IMR-90 (cell line): ENCODE measurements at regions not wholly inside any gene's neighbourhood (a gene's known extent, or its start where the extent isn't known, plus 50 kb on each side); places are given as distances from the start of the nearest gene placed in this dataset.

Experiments used
- ATAC-seq: fragments of 200-7000 bp; cut with Tn5 transposase; 2 replicates; pipeline ENCODE4 v1.9.1; 2020; ENCODE audit warnings: low read depth, mild to moderate bottlenecking, moderate library complexity
- BruUV-seq: library from RNA; stranded (reverse); fragments of 400-500 nt; replicated peaks from 2 replicates; lab custom pipeline; 2021; lab: Mats Ljungman, UMichigan
- CTCF ChIA-PET: fragments of 300-600 bp; formaldehyde crosslinking; extraction: SDS; loops from one replicate; lab custom pipeline; 2021; ENCODE audit warnings: antibody characterized with exemption; lab: Yijun Ruan, JAX
- POLR2A ChIA-PET: fragments of 300-600 bp; sonication (Branson Sonifier 250); formaldehyde crosslinking; loops from one replicate; lab custom pipeline; 2022; ENCODE audit warnings: antibody characterized with exemption; ENCODE audit not compliant: unreplicated experiment; lab: Charles Lee
- DNase-seq: peaks from one replicate; pipeline ENCODE4 v3.0.0; 2013
- H2AFZ ChIP-seq: replicated peaks from 2 replicates; pipeline ENCODE3; 2013; ENCODE audit warnings: low read length, mild to moderate bottlenecking; ENCODE audit not compliant: poor library complexity
- H2AK5ac ChIP-seq: 2 replicates; pipeline ENCODE4 v1.6.1; 2013; ENCODE audit warnings: low read depth, low read length, inconsistent platforms
- H2AK9ac ChIP-seq: replicated peaks from 2 replicates; pipeline ENCODE3; 2013; ENCODE audit warnings: mild to moderate bottlenecking, low read depth, low read length, moderate library complexity; ENCODE audit not compliant: poor library complexity
- H2BK120ac ChIP-seq: 2 replicates; pipeline ENCODE4 v1.6.1; 2013; ENCODE audit warnings: low read depth, low read length, inconsistent platforms
- H2BK15ac ChIP-seq: 3 replicates; pipeline ENCODE4 v1.6.1; 2013; ENCODE audit warnings: low read depth, low read length, inconsistent platforms
- H2BK20ac ChIP-seq: 2 replicates; pipeline ENCODE4 v1.6.1; 2013; ENCODE audit warnings: low read depth, mild to moderate bottlenecking, inconsistent platforms, low read length, moderate library complexity
- H2BK5ac ChIP-seq: 2 replicates; pipeline ENCODE4 v1.6.1; 2013; ENCODE audit warnings: mild to moderate bottlenecking, low read depth, low read length, inconsistent platforms; ENCODE audit not compliant: poor library complexity, severe bottlenecking
- H3K14ac ChIP-seq: replicated peaks from 2 replicates; pipeline ENCODE4 v1.6.1; 2013; ENCODE audit warnings: low read depth, low read length, inconsistent platforms
- H3K18ac ChIP-seq: 2 replicates; pipeline ENCODE4 v1.6.1; 2013; ENCODE audit warnings: low read depth, low read length, control low read depth
- H3K23ac ChIP-seq: 2 replicates; pipeline ENCODE4 v1.6.1; 2013; ENCODE audit warnings: low read depth, low read length, inconsistent platforms
- H3K27ac ChIP-seq: 2 replicates; pipeline ENCODE4 v1.5.1; 2013; ENCODE audit warnings: mild to moderate bottlenecking, control low read depth, low read length; ENCODE audit not compliant: insufficient read depth
- H3K27me3 ChIP-seq: 2 replicates; pipeline ENCODE4 v1.6.1; 2013; ENCODE audit warnings: low read length; ENCODE audit not compliant: control insufficient read depth, insufficient read depth
- H3K36me3 ChIP-seq: 2 replicates; pipeline ENCODE4 v1.6.1; 2013; ENCODE audit warnings: low read length, mixed read lengths; ENCODE audit not compliant: control insufficient read depth, insufficient read depth
- H3K4ac ChIP-seq: 2 replicates; pipeline ENCODE4 v1.6.1; 2013; ENCODE audit warnings: low read depth, low read length, inconsistent platforms
- H3K4me1 ChIP-seq: 2 replicates; pipeline ENCODE4 v1.6.1; 2013; ENCODE audit warnings: low read length, mixed read lengths; ENCODE audit not compliant: control insufficient read depth, insufficient read depth
- H3K4me2 ChIP-seq: 2 replicates; pipeline ENCODE4 v1.6.1; 2013; ENCODE audit warnings: low read depth, mild to moderate bottlenecking, control low read depth, low read length, moderate library complexity
- H3K4me3 ChIP-seq: 2 replicates; pipeline ENCODE4 v1.5.1; 2013; ENCODE audit warnings: low read depth, mild to moderate bottlenecking, control low read depth, low read length, moderate library complexity; ENCODE audit not compliant: insufficient read depth
- H3K56ac ChIP-seq: 2 replicates; pipeline ENCODE4 v1.6.1; 2013; ENCODE audit warnings: low read length, inconsistent platforms; ENCODE audit not compliant: insufficient read depth; ENCODE audit errors: extremely low read depth
- H3K79me1 ChIP-seq, 2 experiments: 2 replicates each; pipeline ENCODE4 v1.6.1; 2013; ENCODE audit warnings: low read length in 2 of 2, inconsistent platforms in 1 of 2, low read depth in 1 of 2
- H3K9ac ChIP-seq: 2 replicates; pipeline ENCODE4 v1.6.1; 2013; ENCODE audit warnings: low read depth, low read length, control low read depth
- H3K9me1 ChIP-seq: 2 replicates; pipeline ENCODE4 v1.6.1; 2013; ENCODE audit warnings: low read length, inconsistent platforms; ENCODE audit not compliant: insufficient read depth
- H3K9me3 ChIP-seq: 2 replicates; pipeline ENCODE4 v1.6.1; 2013; ENCODE audit warnings: low read length; ENCODE audit not compliant: control insufficient read depth, insufficient read depth
- H4K20me1 ChIP-seq: 2 replicates; pipeline ENCODE4 v1.6.1; 2013; ENCODE audit warnings: low read length, inconsistent platforms; ENCODE audit not compliant: insufficient read depth
- H4K5ac ChIP-seq: 2 replicates; pipeline ENCODE4 v1.6.1; 2013; ENCODE audit warnings: mild to moderate bottlenecking, low read depth, low read length, control low read depth
- H4K8ac ChIP-seq, 2 experiments: 2 replicates each; pipeline ENCODE4 v1.6.1; 2013; ENCODE audit warnings: low read depth in 2 of 2, low read length in 2 of 2, control low read depth in 1 of 2, inconsistent platforms in 1 of 2
- H4K91ac ChIP-seq: 2 replicates; pipeline ENCODE4 v1.6.1; 2013; ENCODE audit warnings: low read depth, low read length, inconsistent platforms; ENCODE audit not compliant: insufficient read depth
- BHLHE40 ChIP-seq: fragments of 150-350 bp; IDR thresholded peaks from 2 replicates; pipeline ENCODE4 v1.6.1; 2016; ENCODE audit warnings: mild to moderate bottlenecking, low read depth, low read length
- CEBPB ChIP-seq: IDR thresholded peaks from 2 replicates; pipeline ENCODE4 v1.6.1; 2012; ENCODE audit warnings: low read depth, low read length, improper control_type of control experiment
- CHD1 ChIP-seq: IDR thresholded peaks from 2 replicates; pipeline ENCODE4 v1.6.1; 2012; ENCODE audit warnings: low read depth, low read length, improper control_type of control experiment
- CTCF ChIP-seq: conservative IDR thresholded peaks from 2 replicates; pipeline ENCODE4 v1.5.1; 2012; ENCODE audit warnings: mild to moderate bottlenecking, low read depth, low read length, improper control_type of control experiment
- ELK1 ChIP-seq: fragments of 150-350 bp; IDR thresholded peaks from 2 replicates; pipeline ENCODE4 v1.6.1; 2016; ENCODE audit warnings: low read depth, mild to moderate bottlenecking, low read length, moderate library complexity, borderline replicate concordance
- FOS ChIP-seq: fragments of 150-350 bp; IDR thresholded peaks from 2 replicates; pipeline ENCODE4 v1.6.1; 2016; ENCODE audit warnings: low read depth, low read length
- MAFK ChIP-seq: IDR thresholded peaks from 2 replicates; pipeline ENCODE4 v1.6.1; 2012; ENCODE audit warnings: low read depth, low read length, improper control_type of control experiment
- MAZ ChIP-seq: IDR thresholded peaks from 2 replicates; pipeline ENCODE4 v1.6.1; 2012; ENCODE audit warnings: low read depth, mild to moderate bottlenecking, low read length, improper control_type of control experiment, moderate library complexity, borderline replicate concordance
- MXI1 ChIP-seq: IDR thresholded peaks from 2 replicates; pipeline ENCODE4 v1.6.1; 2012; ENCODE audit warnings: low read depth, mild to moderate bottlenecking, low read length, moderate library complexity, borderline replicate concordance
- NFE2L2 ChIP-seq: fragments of 150-350 bp; IDR thresholded peaks from 2 replicates; pipeline ENCODE4 v1.6.1; 2016; ENCODE audit warnings: low read depth, mild to moderate bottlenecking, low read length
- POLR2A ChIP-seq: IDR thresholded peaks from 2 replicates; pipeline ENCODE4 v1.6.1; 2012; ENCODE audit warnings: mild to moderate bottlenecking, low read depth, low read length
- RAD21 ChIP-seq: IDR thresholded peaks from 2 replicates; pipeline ENCODE4 v1.6.1; 2012; ENCODE audit warnings: low read length, improper control_type of control experiment
- RCOR1 ChIP-seq: IDR thresholded peaks from 2 replicates; pipeline ENCODE4 v1.6.1; 2012; ENCODE audit warnings: mild to moderate bottlenecking, low read length, improper control_type of control experiment; ENCODE audit not compliant: insufficient replicate concordance
- RFX5 ChIP-seq: IDR thresholded peaks from 2 replicates; pipeline ENCODE4 v1.8.0; 2012; ENCODE audit warnings: low read depth, mild to moderate bottlenecking, low read length, moderate library complexity
- SMC3 ChIP-seq: fragments of 150-350 bp; IDR thresholded peaks from 2 replicates; pipeline ENCODE4 v1.6.1; 2016; ENCODE audit warnings: low read depth, mild to moderate bottlenecking, antibody characterized with exemption, low read length, moderate library complexity
- USF2 ChIP-seq: fragments of 150-350 bp; IDR thresholded peaks from 2 replicates; pipeline ENCODE4 v1.6.1; 2017; ENCODE audit warnings: mild to moderate bottlenecking, antibody characterized with exemption, low read length, low read depth
- WGBS, 2 experiments: methylation state at CpG; one replicate each; pipeline versions ENCODE4 v1.1.5 to v1.1.7; 2013; ENCODE audit warnings: missing lambda C conversion rate in 2 of 2; ENCODE audit not compliant: insufficient read length in 1 of 2; ENCODE audit errors: extremely low coverage in 2 of 2; 5-methylcytosine and 5-hydroxymethylcytosine counted together
- dilution Hi-C: fragments of 300-500 bp; cut with HindIII; formaldehyde crosslinking; loops from one replicate; pipeline ENCODE4 v1.14.3; 2018; ENCODE audit warnings: low sequenced_read_pairs; ENCODE audit not compliant: unreplicated experiment
- in situ Hi-C: fragments of 300-500 bp; cut with MboI; formaldehyde crosslinking; loops from 3 replicates; pipeline ENCODE4 v1.14.3; 2019; ENCODE audit warnings: low sequenced_read_pairs, inconsistent platforms, mixed read lengths
- intact Hi-C: fragments of 100-400 bp; cut with micrococcal nuclease; formaldehyde crosslinking; loops from 2 replicates; pipeline ENCODE4 v1.10.0; 2022

GRCh38 chr3:26428992-26429391 is 193.6 kb upstream of the LRRC3B start:
- intact Hi-C loops (no loop called here), in situ Hi-C loops (no loop called here), dilution Hi-C loops (no loop called here)
- Histone ChIP-seq H2BK20ac (no peak overlapping the region), H3K14ac (no peak overlapping the region), H3K4me3 (no peak overlapping the region), H3K4me1 (no peaks in the 10 kb centered on the region), H4K20me1 (no peaks in the 10 kb centered on the region), H4K91ac (no peak overlapping the region), H2AK9ac (no peak overlapping the region), H2AFZ (no peak overlapping the region), H3K18ac (no peak overlapping the region), H3K4me2 (no peak overlapping the region), H3K27me3 (no peaks in the 10 kb centered on the region), H2AK5ac (no peak overlapping the region), H3K9me1 (no peaks in the 10 kb centered on the region), H2BK15ac (no peak overlapping the region), H4K8ac (no peak overlapping the region), H3K4ac (no peak overlapping the region), H3K56ac (no peak overlapping the region), H3K9me3 (0 out of 2 replicates have a peak, but pooled peaks cover 2% of the 10 kb centered on the region), H3K36me3 (no peaks in the 10 kb centered on the region), H3K79me1 (no peaks in the 10 kb centered on the region), H3K27ac (no peak overlapping the region), H2BK120ac (no peak overlapping the region), H3K9ac (no peak overlapping the region), H4K5ac (no peak overlapping the region), H3K23ac (no peak overlapping the region), H2BK5ac (no peak overlapping the region)
- ChIA-PET CTCF (no interaction called here), POLR2A (no interaction called here)
- DNase-seq: no peak
- ATAC-seq: no peak
- BruUV-seq: no TSS peak
- WGBS, 2 experiments: no CpG with 5 or more reads among the region's 2 CpGs
- TF ChIP-seq ELK1 (no peak), USF2 (no peak), BHLHE40 (no peak), MXI1 (no peak), CEBPB (no peak), FOS (no peak), RFX5 (no peak), POLR2A (no peak), SMC3 (no peak), RCOR1 (no peak), NFE2L2 (no peak), CHD1 (no peak), MAFK (no peak), RAD21 (no peak), MAZ (no peak), CTCF (no peak)
